Activated T-helper 17 cell treated with anti-CD3 and anti-CD28 coated beads, Interleukin-2, amount 50 U/mL, for 72 hours (primary cell): ENCODE measurements at regions not wholly inside any gene's neighbourhood (a gene's known extent, or its start where the extent isn't known, plus 50 kb on each side); places are given as distances from the start of the nearest gene placed in this dataset.
"Not testable (repeated sequence)": the region's sequence is repeated elsewhere in the genome, so short reads cannot be mapped to it uniquely, and the experiment has no call there.

Source experiments
- ATAC-seq: fragments of 150-1000 bp; cut with Tn5 transposase; replicated peaks from 2 replicates; pipeline ENCODE4 v1.10.0; 2021; ENCODE audit warnings: mild to moderate bottlenecking, moderate library complexity
- H3K27ac Mint-ChIP-seq: one replicate; pipeline ENCODE4 v1.8.0; 2022; ENCODE audit warnings: mixed read lengths
- H3K27me3 Mint-ChIP-seq: one replicate; pipeline ENCODE4 v1.8.0; 2022; ENCODE audit warnings: mixed read lengths
- H3K36me3 Mint-ChIP-seq: one replicate; pipeline ENCODE4 v1.8.0; 2022; ENCODE audit warnings: low read depth, mild to moderate bottlenecking, mixed read lengths
- H3K4me1 Mint-ChIP-seq: one replicate; pipeline ENCODE4 v1.8.0; 2022; ENCODE audit warnings: mixed read lengths
- H3K4me3 Mint-ChIP-seq: one replicate; pipeline ENCODE4 v1.8.0; 2022; ENCODE audit warnings: mild to moderate bottlenecking, mixed read lengths
- H3K9me3 Mint-ChIP-seq: one replicate; pipeline ENCODE4 v1.8.0; 2022; ENCODE audit warnings: mixed read lengths

GRCh38 chr1:76687307-76688175, 179.7 kb upstream of the ST6GALNAC5 start:
- Mint-ChIP-seq H3K4me1 (no peaks in the 10 kb centered on the region), H3K27me3 (peaks cover 14% of the 10 kb centered on the region), H3K4me3 (no peak overlapping the region), H3K9me3 (no peaks in the 10 kb centered on the region), H3K36me3 (no peaks in the 10 kb centered on the region), H3K27ac (no peak overlapping the region)
- ATAC-seq: no peak

GRCh38 chr1:76690766-76691165, 176.5 kb upstream of the ST6GALNAC5 start:
- no peaks in the 10 kb centered on the region for H3K9me3 Mint-ChIP-seq
- H3K4me3 Mint-ChIP-seq: no peak overlapping the region
- H3K36me3 Mint-ChIP-seq: no peaks in the 10 kb centered on the region
- no peaks in the 10 kb centered on the region for H3K4me1 Mint-ChIP-seq
- ATAC-seq: no peak
- H3K27ac Mint-ChIP-seq: no peak overlapping the region
- peaks cover 14% of the 10 kb centered on the region for H3K27me3 Mint-ChIP-seq

GRCh38 chr1:76695535-76695934, 171.7 kb upstream of the ST6GALNAC5 start:
- no peaks in the 10 kb centered on the region for H3K9me3 Mint-ChIP-seq
- H3K4me1 Mint-ChIP-seq: no peaks in the 10 kb centered on the region
- ATAC-seq: no peak
- no peaks in the 10 kb centered on the region for H3K36me3 Mint-ChIP-seq
- no peak overlapping the region for H3K27ac Mint-ChIP-seq
- H3K27me3 Mint-ChIP-seq: peaks cover 4% of the 10 kb centered on the region
- no peak overlapping the region for H3K4me3 Mint-ChIP-seq

- H3K4me1 Mint-ChIP-seq: no peaks in the 10 kb centered on the region
- no peak overlapping the region for H3K4me3 Mint-ChIP-seq
- no peak for ATAC-seq
- no peak overlapping the region for H3K27ac Mint-ChIP-seq
- H3K27me3 Mint-ChIP-seq: no peaks in the 10 kb centered on the region
- H3K9me3 Mint-ChIP-seq: no peaks in the 10 kb centered on the region
- H3K36me3 Mint-ChIP-seq: no peaks in the 10 kb centered on the region
Observed at GRCh38 chr1:76697361-76697760, 169.9 kb upstream of the ST6GALNAC5 start.

GRCh38 chr1:76699646-76700045, 167.6 kb upstream of the ST6GALNAC5 start:
- H3K4me1 Mint-ChIP-seq, ATAC-seq, H3K27me3 Mint-ChIP-seq, H3K9me3 Mint-ChIP-seq, H3K36me3 Mint-ChIP-seq, H3K27ac Mint-ChIP-seq, H3K4me3 Mint-ChIP-seq: not testable (repeated sequence)

- not testable (repeated sequence) for H3K27ac Mint-ChIP-seq, H3K36me3 Mint-ChIP-seq, H3K4me1 Mint-ChIP-seq, ATAC-seq, H3K27me3 Mint-ChIP-seq, H3K4me3 Mint-ChIP-seq, H3K9me3 Mint-ChIP-seq
Observed at GRCh38 chr1:76700200-76700599, 167.1 kb upstream of the ST6GALNAC5 start.

GRCh38 chr1:76705560-76705959, 161.7 kb upstream of the ST6GALNAC5 start:
- Mint-ChIP-seq H3K4me3 (no peak overlapping the region), H3K27ac (no peak overlapping the region), H3K36me3 (no peaks in the 10 kb centered on the region), H3K27me3 (no peaks in the 10 kb centered on the region), H3K9me3 (no peaks in the 10 kb centered on the region), H3K4me1 (no peaks in the 10 kb centered on the region)
- no peak for ATAC-seq

GRCh38 chr1:76713535-76713934, 153.7 kb upstream of the ST6GALNAC5 start:
- Mint-ChIP-seq H3K27ac (no peak overlapping the region), H3K4me3 (no peak overlapping the region), H3K27me3 (peaks cover 5% of the 10 kb centered on the region), H3K36me3 (no peaks in the 10 kb centered on the region), H3K9me3 (no peaks in the 10 kb centered on the region), H3K4me1 (no peaks in the 10 kb centered on the region)
- ATAC-seq: peak; percentile 70

GRCh38 chr1:76715474-76715873, 151.8 kb upstream of the ST6GALNAC5 start:
- H3K27ac Mint-ChIP-seq: no peak overlapping the region
- no peaks in the 10 kb centered on the region for H3K4me1 Mint-ChIP-seq
- H3K4me3 Mint-ChIP-seq: no peak overlapping the region
- ATAC-seq: no peak
- no peaks in the 10 kb centered on the region for H3K36me3 Mint-ChIP-seq
- no peaks in the 10 kb centered on the region for H3K9me3 Mint-ChIP-seq
- H3K27me3 Mint-ChIP-seq: peaks cover 5% of the 10 kb centered on the region

- no peaks in the 10 kb centered on the region for H3K27me3 Mint-ChIP-seq
- ATAC-seq: no peak
- H3K36me3 Mint-ChIP-seq: no peaks in the 10 kb centered on the region
- no peak overlapping the region for H3K27ac Mint-ChIP-seq
- H3K4me3 Mint-ChIP-seq: no peak overlapping the region
- H3K9me3 Mint-ChIP-seq: no peaks in the 10 kb centered on the region
- no peaks in the 10 kb centered on the region for H3K4me1 Mint-ChIP-seq
Observed at GRCh38 chr1:76723949-76724348, 143.3 kb upstream of the ST6GALNAC5 start.

GRCh38 chr1:76724816-76725215, 142.5 kb upstream of the ST6GALNAC5 start:
- no peak for ATAC-seq
- Mint-ChIP-seq H3K4me1 (no peaks in the 10 kb centered on the region), H3K36me3 (no peaks in the 10 kb centered on the region), H3K9me3 (no peaks in the 10 kb centered on the region), H3K4me3 (no peak overlapping the region), H3K27ac (no peak overlapping the region), H3K27me3 (no peaks in the 10 kb centered on the region)

GRCh38 chr1:76725864-76726619, 141.2 kb upstream of the ST6GALNAC5 start:
- Mint-ChIP-seq H3K36me3 (no peaks in the 10 kb centered on the region), H3K27ac (no peak overlapping the region), H3K4me3 (no peak overlapping the region), H3K9me3 (no peaks in the 10 kb centered on the region), H3K27me3 (no peaks in the 10 kb centered on the region), H3K4me1 (no peaks in the 10 kb centered on the region)
- ATAC-seq: no peak

GRCh38 chr1:76727520-76727919, 139.8 kb upstream of the ST6GALNAC5 start:
- no peaks in the 10 kb centered on the region for H3K27me3 Mint-ChIP-seq
- no peak for ATAC-seq
- no peaks in the 10 kb centered on the region for H3K36me3 Mint-ChIP-seq
- no peaks in the 10 kb centered on the region for H3K9me3 Mint-ChIP-seq
- no peak overlapping the region for H3K27ac Mint-ChIP-seq
- no peak overlapping the region for H3K4me3 Mint-ChIP-seq
- no peaks in the 10 kb centered on the region for H3K4me1 Mint-ChIP-seq

GRCh38 chr1:76729142-76729541, 138.1 kb upstream of the ST6GALNAC5 start:
- H3K4me3 Mint-ChIP-seq: no peak overlapping the region
- no peaks in the 10 kb centered on the region for H3K9me3 Mint-ChIP-seq
- H3K27me3 Mint-ChIP-seq: no peaks in the 10 kb centered on the region
- H3K36me3 Mint-ChIP-seq: no peaks in the 10 kb centered on the region
- no peaks in the 10 kb centered on the region for H3K4me1 Mint-ChIP-seq
- no peak overlapping the region for H3K27ac Mint-ChIP-seq
- no peak for ATAC-seq

GRCh38 chr1:76730027-76730426, 137.3 kb upstream of the ST6GALNAC5 start:
- no peaks in the 10 kb centered on the region for H3K27me3 Mint-ChIP-seq
- H3K27ac Mint-ChIP-seq: no peak overlapping the region
- H3K4me3 Mint-ChIP-seq: no peak overlapping the region
- no peaks in the 10 kb centered on the region for H3K4me1 Mint-ChIP-seq
- H3K36me3 Mint-ChIP-seq: no peaks in the 10 kb centered on the region
- no peaks in the 10 kb centered on the region for H3K9me3 Mint-ChIP-seq
- no peak for ATAC-seq
